ENCODE measurements at regions not wholly inside any gene's neighbourhood (a gene's known extent, or its start where the extent isn't known, plus 50 kb on each side); places are given as distances from the start of the nearest gene placed in this dataset.

- DNase-seq (ENCODE audit: low read depth in 2 of 2): no peak
These were observed 113.6 kb downstream of the UCHL5 start for GRCh38 chr1:192945390-192946130.

GRCh38 chr1:192949783-192950182 lies 109.4 kb downstream of the UCHL5 start:
- no peak for DNase-seq (ENCODE audit: low read depth in 2 of 2)

GRCh38 chr1:192950926-192951325 lies 108.2 kb downstream of the UCHL5 start:
- no peak for DNase-seq (ENCODE audit: low read depth in 2 of 2)

- peak in 1 of 2 donors; percentile 90 for DNase-seq (ENCODE audit: low read depth in 2 of 2)
These were observed 107.3 kb downstream of the UCHL5 start for GRCh38 chr1:192951691-192952460.

GRCh38 chr1:192952646-192953045 lies 106.5 kb downstream of the UCHL5 start:
- DNase-seq (ENCODE audit: low read depth in 2 of 2): no peak

- no peak for DNase-seq (ENCODE audit: low read depth in 2 of 2)
These were observed 104.4 kb downstream of the UCHL5 start for GRCh38 chr1:192954705-192955265.

GRCh38 chr1:192958350-192958749 lies 100.8 kb downstream of the UCHL5 start:
- no peak for DNase-seq (ENCODE audit: low read depth in 2 of 2)

GRCh38 chr1:192958871-192959270 lies 100.3 kb downstream of the UCHL5 start:
- no peak for DNase-seq (ENCODE audit: low read depth in 2 of 2)

- no peak for DNase-seq (ENCODE audit: low read depth in 2 of 2)
These were observed 99.4 kb downstream of the UCHL5 start for GRCh38 chr1:192959657-192960186.

Data from dermis microvascular lymphatic vessel endothelial cell (primary cell).